CD14-positive monocyte (primary cell): ENCODE measurements at regions not wholly inside any gene's neighbourhood (a gene's known extent, or its start where the extent isn't known, plus 50 kb on each side); places are given as distances from the start of the nearest gene placed in this dataset.
A peak's percentile ranks its signal among the peaks of the same experiment; 100 is the strongest.

Experiments
- DNase-seq, 3 donors: peaks; one replicate each; pipeline ENCODE4 v3.0.0-alpha.2; 2011 to 2022
- H2AFZ ChIP-seq: 2 replicates; pipeline ENCODE4 v1.6.0; 2012; ENCODE audit warnings: mild to moderate bottlenecking, low read depth, low read length, inconsistent platforms; ENCODE audit not compliant: insufficient read depth, poor library complexity, severe bottlenecking
- H3K27ac ChIP-seq, 2 donors: 1 replicate in 1 of 2; 2 replicates in 1 of 2; pipeline ENCODE4 v1.5.1; 2012 to 2013; ENCODE audit warnings: low read length in 2 of 2, control low read depth in 1 of 2, inconsistent platforms in 1 of 2, low read depth in 1 of 2, mild to moderate bottlenecking in 1 of 2
- H3K27me3 ChIP-seq, 2 donors: one replicate each; pipeline versions ENCODE4 v1.6.0 to v1.6.1; 2011 to 2013; ENCODE audit warnings: low read length in 2 of 2; ENCODE audit not compliant: control insufficient read depth in 2 of 2, insufficient read depth in 2 of 2
- H3K36me3 ChIP-seq, 2 donors: replicated peaks in 1 of 2; 1 replicate in 1 of 2; 2 replicates in 1 of 2; pipeline versions ENCODE4 v1.5.1 to v1.6.1; 2012 to 2013; ENCODE audit warnings: low read length in 2 of 2, control low read depth in 1 of 2, inconsistent platforms in 1 of 2, mild to moderate bottlenecking in 1 of 2; ENCODE audit not compliant: insufficient read depth in 2 of 2, control insufficient read depth in 1 of 2
- H3K4me1 ChIP-seq, 2 donors: 1 replicate in 1 of 2; 2 replicates in 1 of 2; pipeline versions ENCODE4 v1.5.1 to v1.6.1; 2012 to 2013; ENCODE audit warnings: low read length in 2 of 2, control low read depth in 1 of 2, inconsistent platforms in 1 of 2, mild to moderate bottlenecking in 1 of 2, moderate library complexity in 1 of 2; ENCODE audit not compliant: insufficient read depth in 2 of 2, control insufficient read depth in 1 of 2
- H3K4me2 ChIP-seq: replicated peaks from 2 replicates; pipeline ENCODE3; 2012; ENCODE audit warnings: low read length, moderate library complexity, mild to moderate bottlenecking; ENCODE audit not compliant: poor library complexity, severe bottlenecking; ENCODE audit errors: extremely low read depth
- H3K4me3 ChIP-seq, 3 experiments: fragments of 200-600 bp in 1 of 3; sonication (generic) in 1 of 3; replicated peaks in 1 of 3; 1 replicate in 2 of 3; 2 replicates in 1 of 3; pipeline ENCODE4 v1.5.1; 2011 to 2013; ENCODE audit warnings: low read length in 3 of 3, mild to moderate bottlenecking in 3 of 3, control low read depth in 2 of 3, low read depth in 2 of 3, inconsistent platforms in 1 of 3, moderate library complexity in 1 of 3
- H3K79me2 ChIP-seq: 2 replicates; pipeline ENCODE4 v1.6.0; 2012; ENCODE audit warnings: mild to moderate bottlenecking, control low read depth, inconsistent platforms, low read length, moderate library complexity; ENCODE audit not compliant: insufficient read depth
- H3K9ac ChIP-seq: 2 replicates; pipeline ENCODE4 v1.6.0; 2017; ENCODE audit warnings: low read length, mild to moderate bottlenecking; ENCODE audit not compliant: insufficient read depth, poor library complexity, severe bottlenecking
- H3K9me3 ChIP-seq, 2 donors: replicated peaks in 1 of 2; 1 replicate in 1 of 2; 2 replicates in 1 of 2; pipeline versions ENCODE4 v1.5.1 to v1.6.1; 2012 to 2013; ENCODE audit warnings: low read length in 2 of 2, control low read depth in 1 of 2; ENCODE audit not compliant: control insufficient read depth in 1 of 2, insufficient read depth in 1 of 2
- H4K20me1 ChIP-seq: 2 replicates; pipeline ENCODE4 v1.6.0; 2012; ENCODE audit warnings: mild to moderate bottlenecking, low read length, control low read depth, moderate library complexity; ENCODE audit not compliant: insufficient read depth
- H3K27ac Mint-ChIP-seq, 7 donors: one replicate each; pipeline ENCODE4 v1.8.0; 2020; ENCODE audit warnings: mild to moderate bottlenecking in 7 of 7, mixed read lengths in 7 of 7, moderate library complexity in 6 of 7, inconsistent platforms in 2 of 7
- H3K27me3 Mint-ChIP-seq, 3 donors: one replicate each; pipeline ENCODE4 v1.8.0; 2021 to 2022; ENCODE audit warnings: low read depth in 3 of 3, mild to moderate bottlenecking in 3 of 3, mixed read lengths in 3 of 3, moderate library complexity in 3 of 3, inconsistent platforms in 1 of 3
- H3K36me3 Mint-ChIP-seq, 2 donors: one replicate each; pipeline ENCODE4 v1.8.0; 2020; ENCODE audit warnings: mixed read lengths in 2 of 2, inconsistent platforms in 1 of 2, mild to moderate bottlenecking in 1 of 2
- H3K4me1 Mint-ChIP-seq: one replicate; pipeline ENCODE4 v1.8.0; 2020; ENCODE audit warnings: mild to moderate bottlenecking, mixed read lengths
- H3K4me3 Mint-ChIP-seq, 2 donors: one replicate each; pipeline ENCODE4 v1.8.0; 2020; ENCODE audit warnings: mild to moderate bottlenecking in 2 of 2, mixed read lengths in 2 of 2, moderate library complexity in 1 of 2
- H3K9me3 Mint-ChIP-seq, 7 donors: one replicate each; pipeline ENCODE4 v1.8.0; 2020 to 2022; ENCODE audit warnings: mixed read lengths in 7 of 7, mild to moderate bottlenecking in 6 of 7, moderate library complexity in 6 of 7, inconsistent platforms in 2 of 7
- WGBS: methylation state at CpG from one replicate; pipeline ENCODE4 v1.1.5; 2013; ENCODE audit warnings: missing lambda C conversion rate; ENCODE audit not compliant: insufficient coverage; 5-methylcytosine and 5-hydroxymethylcytosine counted together
- intact Hi-C, 2 donors: fragments of 100-400 bp; cut with micrococcal nuclease; formaldehyde crosslinking; loops; one replicate each; pipeline versions ENCODE4 v1.15.0 to v1.15.1; 2023
- TF ChIP-seq, protein P1 (sequence below): fragments of 200-600 bp; IDR thresholded peaks from one replicate; pipeline ENCODE4 v1.8.0; 2022; ENCODE audit warnings: antibody characterized with exemption, mild to moderate bottlenecking

DNA sequence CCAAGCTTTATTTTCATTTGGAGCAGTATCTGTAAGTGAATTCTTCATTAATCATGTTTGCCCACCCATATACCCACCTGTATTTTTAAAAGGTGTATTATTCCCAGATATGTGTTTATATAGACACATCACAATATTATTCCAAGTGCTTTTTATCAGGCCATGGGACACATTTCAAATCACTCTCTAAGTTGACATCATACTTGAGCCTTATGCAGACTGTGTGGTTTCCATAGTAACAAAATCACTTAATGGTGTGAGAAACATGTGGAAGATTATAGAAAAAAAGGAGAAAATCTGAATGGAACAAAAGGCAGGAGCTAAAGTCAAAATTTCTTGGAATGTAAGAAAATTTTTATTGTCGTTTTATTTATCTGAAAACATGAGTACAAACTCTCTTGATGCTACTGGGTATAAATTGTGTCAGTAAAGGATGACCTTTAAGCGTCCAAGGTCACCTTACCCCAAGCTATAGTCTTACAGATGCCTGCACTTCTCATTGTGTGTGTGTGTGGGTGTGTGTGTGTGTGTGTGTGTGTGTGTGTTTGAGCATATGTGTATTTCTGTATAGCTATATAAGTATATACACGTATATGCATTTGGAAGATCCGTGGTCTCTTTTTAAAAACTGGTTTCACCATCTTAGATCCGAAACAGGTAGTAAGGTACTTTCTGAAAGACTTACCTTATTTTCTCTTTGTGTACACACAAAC lies 79.8 kb upstream of the CCN6 start:
- H3K4me1 Mint-ChIP-seq: peaks cover 60% of the 10 kb centered on the region
- H3K27me3 Mint-ChIP-seq: no peaks in the 10 kb centered on the region
- Histone ChIP-seq H3K9me3 (no peaks in the 10 kb centered on the region), H3K4me1 (peaks cover 64 to 67% of the 10 kb centered on the region in 2 donors), H3K27ac (peak overlapping the region; percentile 97 to 99), H2AFZ (no peak overlapping the region), H4K20me1 (no peaks in the 10 kb centered on the region), H3K4me3 (no peak overlapping the region), H3K79me2 (no peaks in the 10 kb centered on the region), H3K4me2 (peak overlapping the region; percentile 29), H3K9ac (peak overlapping the region; percentile 73), H3K36me3 (no peaks in the 10 kb centered on the region), H3K27me3 (no peaks in the 10 kb centered on the region)
- TF ChIP-seq, protein P1, sequence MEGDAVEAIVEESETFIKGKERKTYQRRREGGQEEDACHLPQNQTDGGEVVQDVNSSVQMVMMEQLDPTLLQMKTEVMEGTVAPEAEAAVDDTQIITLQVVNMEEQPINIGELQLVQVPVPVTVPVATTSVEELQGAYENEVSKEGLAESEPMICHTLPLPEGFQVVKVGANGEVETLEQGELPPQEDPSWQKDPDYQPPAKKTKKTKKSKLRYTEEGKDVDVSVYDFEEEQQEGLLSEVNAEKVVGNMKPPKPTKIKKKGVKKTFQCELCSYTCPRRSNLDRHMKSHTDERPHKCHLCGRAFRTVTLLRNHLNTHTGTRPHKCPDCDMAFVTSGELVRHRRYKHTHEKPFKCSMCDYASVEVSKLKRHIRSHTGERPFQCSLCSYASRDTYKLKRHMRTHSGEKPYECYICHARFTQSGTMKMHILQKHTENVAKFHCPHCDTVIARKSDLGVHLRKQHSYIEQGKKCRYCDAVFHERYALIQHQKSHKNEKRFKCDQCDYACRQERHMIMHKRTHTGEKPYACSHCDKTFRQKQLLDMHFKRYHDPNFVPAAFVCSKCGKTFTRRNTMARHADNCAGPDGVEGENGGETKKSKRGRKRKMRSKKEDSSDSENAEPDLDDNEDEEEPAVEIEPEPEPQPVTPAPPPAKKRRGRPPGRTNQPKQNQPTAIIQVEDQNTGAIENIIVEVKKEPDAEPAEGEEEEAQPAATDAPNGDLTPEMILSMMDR: no peak
- H3K27ac Mint-ChIP-seq: peak overlapping the region; percentile 98 to 100 (median 100)
- H3K36me3 Mint-ChIP-seq: peaks cover 0 to 1% of the 10 kb centered on the region in 2 donors
- H3K4me3 Mint-ChIP-seq: peak overlapping the region in 1 of 2 donors; percentile 53
- WGBS: no CpG with 5 or more reads among the region's 5 CpGs
- intact Hi-C loops: loop anchor here in 1 of 2 donors (1.0 kb wide), 1 partner anchor 30 kb away; no protein-coding TSS in a partner anchor
- DNase-seq: peak in 2 of 3 donors; percentile 59 to 61
- H3K9me3 Mint-ChIP-seq: no peaks in the 10 kb centered on the region

DNA sequence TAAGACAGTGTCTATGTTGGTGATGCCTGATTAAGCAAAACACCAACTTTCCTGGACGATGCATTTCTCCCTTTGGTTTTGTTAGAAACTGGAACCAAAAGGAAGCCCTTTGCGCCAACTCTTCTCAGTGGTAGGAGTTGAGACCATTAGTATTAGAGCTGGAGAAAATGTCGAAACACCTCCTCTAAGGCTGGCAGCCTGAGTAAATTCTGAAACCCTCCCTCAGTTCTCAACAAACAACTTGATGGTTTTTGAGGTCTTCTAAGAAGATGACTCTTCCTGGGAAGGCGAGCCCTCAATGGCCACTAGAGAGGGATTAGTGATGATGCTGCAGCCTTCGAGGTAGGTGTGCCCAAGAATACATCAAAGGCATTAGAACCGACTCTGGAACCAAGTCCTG lies 78.4 kb upstream of the CCN6 start:
- Histone ChIP-seq H3K27ac (peak overlapping the region in 1 of 2 donors; percentile 99), H2AFZ (peak overlapping the region; percentile 9), H3K27me3 (no peaks in the 10 kb centered on the region), H3K4me2 (no peak overlapping the region), H3K36me3 (no peaks in the 10 kb centered on the region), H4K20me1 (no peaks in the 10 kb centered on the region), H3K9me3 (no peaks in the 10 kb centered on the region), H3K4me3 (no peak overlapping the region), H3K9ac (no peak overlapping the region), H3K79me2 (no peaks in the 10 kb centered on the region), H3K4me1 (peaks cover 52 to 54% of the 10 kb centered on the region in 2 donors)
- DNase-seq: peak in 1 of 3 donors; percentile 16
- peaks cover 0 to 2% (median 0%) of the 10 kb centered on the region in 7 donors for H3K9me3 Mint-ChIP-seq
- H3K27me3 Mint-ChIP-seq: no peaks in the 10 kb centered on the region
- WGBS: 100% methylated on average over 1 of the region's 6 CpGs
- intact Hi-C loops: no loop called here
- H3K4me1 Mint-ChIP-seq: peaks cover 60% of the 10 kb centered on the region
- no peak overlapping the region for H3K4me3 Mint-ChIP-seq
- peaks cover 0 to 1% of the 10 kb centered on the region in 2 donors for H3K36me3 Mint-ChIP-seq
- TF ChIP-seq, protein P1: no peak
- H3K27ac Mint-ChIP-seq: peak overlapping the region in 5 of 7 donors; percentile 98 to 100 (median 100)
